D341Med (cell line): ENCODE measurements at regions not wholly inside any gene's neighbourhood (a gene's known extent, or its start where the extent isn't known, plus 50 kb on each side); places are given as distances from the start of the nearest gene placed in this dataset.

ENCODE experiments used
- DNase-seq: peaks from one replicate; pipeline ENCODE4 v3.0.0; 2012; ENCODE audit warnings: low spot score

- DNase-seq = no peak
Observed at GRCh38 chr12:118467641-118468305, 91.4 kb downstream of the SUDS3 start.

GRCh38 chr12:118472940-118473339 is 96.6 kb downstream of the SUDS3 start:
- DNase-seq = no peak

GRCh38 chr12:118480235-118480634 is 103.9 kb downstream of the SUDS3 start:
- DNase-seq = no peak

- DNase-seq = no peak
Observed at GRCh38 chr12:118488034-118488433, 111.7 kb downstream of the SUDS3 start.

GRCh38 chr12:118493962-118494361 is 117.6 kb downstream of the SUDS3 start:
- no peak for DNase-seq

- no peak for DNase-seq
Observed at GRCh38 chr12:118494776-118495175, 118.4 kb downstream of the SUDS3 start.

- DNase-seq = no peak
Observed at GRCh38 chr12:118495296-118495695, 118.9 kb downstream of the SUDS3 start.

- DNase-seq = no peak
Observed at GRCh38 chr12:118498171-118498570, 121.8 kb downstream of the SUDS3 start.

GRCh38 chr12:118500299-118500698 is 123.9 kb downstream of the SUDS3 start:
- no peak for DNase-seq

- DNase-seq = no peak
Observed at GRCh38 chr12:118501489-118501888, 125.1 kb downstream of the SUDS3 start.

- DNase-seq = no peak
Observed at GRCh38 chr12:118503476-118503875, 127.1 kb downstream of the SUDS3 start.

GRCh38 chr12:118512669-118513068 is 136.3 kb downstream of the SUDS3 start:
- no peak for DNase-seq

GRCh38 chr12:118513611-118514010 is 137.3 kb downstream of the SUDS3 start:
- no peak for DNase-seq

- no peak for DNase-seq
Observed at GRCh38 chr12:118514297-118514696, 137.9 kb downstream of the SUDS3 start.

GRCh38 chr12:118520214-118521035 is 144.1 kb downstream of the SUDS3 start:
- no peak for DNase-seq

GRCh38 chr12:118521036-118521370 is 144.6 kb downstream of the SUDS3 start:
- DNase-seq = no peak

- DNase-seq = no peak
Observed at GRCh38 chr12:118524446-118524845, 148.1 kb downstream of the SUDS3 start.

GRCh38 chr12:118525216-118525615 is 148.9 kb downstream of the SUDS3 start:
- no peak for DNase-seq

GRCh38 chr12:118526255-118527095 is 150.1 kb downstream of the SUDS3 start:
- no peak for DNase-seq

- DNase-seq = no peak
Observed at GRCh38 chr12:118527310-118527709, 151.0 kb downstream of the SUDS3 start.

- DNase-seq = no peak
Observed at GRCh38 chr12:118528625-118529024, 152.3 kb downstream of the SUDS3 start.

GRCh38 chr12:118534003-118534402 is 157.6 kb downstream of the SUDS3 start:
- DNase-seq = no peak
